DOHH2 (cell line): ENCODE measurements at regions not wholly inside any gene's neighbourhood (a gene's known extent, or its start where the extent isn't known, plus 50 kb on each side); places are given as distances from the start of the nearest gene placed in this dataset.

Experiments
- EZH2phosphoT487 ChIP-seq: fragments of 200-600 bp; sonication (generic); IDR thresholded peaks from 2 replicates; pipeline ENCODE4 v1.6.1; 2017; ENCODE audit warnings: borderline replicate concordance, mild to moderate bottlenecking, antibody characterized with exemption, low read length, moderate library complexity, mixed read lengths
- TF ChIP-seq, protein P1 (sequence below): fragments of 200-600 bp; sonication (generic); IDR thresholded peaks from one replicate; pipeline ENCODE4 v1.5.1; 2014; ENCODE audit warnings: antibody characterized with exemption, mild to moderate bottlenecking, low read depth, low read length; ENCODE audit not compliant: poor library complexity, severe bottlenecking

GRCh38 chr10:78819361-78820006 is 249.3 kb upstream of the ZMIZ1 start:
- TF ChIP-seq, protein P1, sequence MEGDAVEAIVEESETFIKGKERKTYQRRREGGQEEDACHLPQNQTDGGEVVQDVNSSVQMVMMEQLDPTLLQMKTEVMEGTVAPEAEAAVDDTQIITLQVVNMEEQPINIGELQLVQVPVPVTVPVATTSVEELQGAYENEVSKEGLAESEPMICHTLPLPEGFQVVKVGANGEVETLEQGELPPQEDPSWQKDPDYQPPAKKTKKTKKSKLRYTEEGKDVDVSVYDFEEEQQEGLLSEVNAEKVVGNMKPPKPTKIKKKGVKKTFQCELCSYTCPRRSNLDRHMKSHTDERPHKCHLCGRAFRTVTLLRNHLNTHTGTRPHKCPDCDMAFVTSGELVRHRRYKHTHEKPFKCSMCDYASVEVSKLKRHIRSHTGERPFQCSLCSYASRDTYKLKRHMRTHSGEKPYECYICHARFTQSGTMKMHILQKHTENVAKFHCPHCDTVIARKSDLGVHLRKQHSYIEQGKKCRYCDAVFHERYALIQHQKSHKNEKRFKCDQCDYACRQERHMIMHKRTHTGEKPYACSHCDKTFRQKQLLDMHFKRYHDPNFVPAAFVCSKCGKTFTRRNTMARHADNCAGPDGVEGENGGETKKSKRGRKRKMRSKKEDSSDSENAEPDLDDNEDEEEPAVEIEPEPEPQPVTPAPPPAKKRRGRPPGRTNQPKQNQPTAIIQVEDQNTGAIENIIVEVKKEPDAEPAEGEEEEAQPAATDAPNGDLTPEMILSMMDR: no peak
- TF ChIP-seq EZH2phosphoT487: no peak
